DND-41 (cell line): ENCODE measurements at regions not wholly inside any gene's neighbourhood (a gene's known extent, or its start where the extent isn't known, plus 50 kb on each side); places are given as distances from the start of the nearest gene placed in this dataset.

Experiments
- EZH2 ChIP-seq: IDR thresholded peaks from 3 replicates; pipeline ENCODE4 v1.6.1; 2012; ENCODE audit warnings: borderline replicate concordance, low read depth, mild to moderate bottlenecking, moderate library complexity, low read length, inconsistent platforms; ENCODE audit not compliant: severe bottlenecking
- TF ChIP-seq, protein P1 (sequence below): IDR thresholded peaks from 2 replicates; pipeline ENCODE4 v1.5.1; 2012; ENCODE audit warnings: borderline replicate concordance, low read length, moderate library complexity, mild to moderate bottlenecking; ENCODE audit not compliant: poor library complexity, severe bottlenecking; ENCODE audit errors: extremely low read depth

DNA sequence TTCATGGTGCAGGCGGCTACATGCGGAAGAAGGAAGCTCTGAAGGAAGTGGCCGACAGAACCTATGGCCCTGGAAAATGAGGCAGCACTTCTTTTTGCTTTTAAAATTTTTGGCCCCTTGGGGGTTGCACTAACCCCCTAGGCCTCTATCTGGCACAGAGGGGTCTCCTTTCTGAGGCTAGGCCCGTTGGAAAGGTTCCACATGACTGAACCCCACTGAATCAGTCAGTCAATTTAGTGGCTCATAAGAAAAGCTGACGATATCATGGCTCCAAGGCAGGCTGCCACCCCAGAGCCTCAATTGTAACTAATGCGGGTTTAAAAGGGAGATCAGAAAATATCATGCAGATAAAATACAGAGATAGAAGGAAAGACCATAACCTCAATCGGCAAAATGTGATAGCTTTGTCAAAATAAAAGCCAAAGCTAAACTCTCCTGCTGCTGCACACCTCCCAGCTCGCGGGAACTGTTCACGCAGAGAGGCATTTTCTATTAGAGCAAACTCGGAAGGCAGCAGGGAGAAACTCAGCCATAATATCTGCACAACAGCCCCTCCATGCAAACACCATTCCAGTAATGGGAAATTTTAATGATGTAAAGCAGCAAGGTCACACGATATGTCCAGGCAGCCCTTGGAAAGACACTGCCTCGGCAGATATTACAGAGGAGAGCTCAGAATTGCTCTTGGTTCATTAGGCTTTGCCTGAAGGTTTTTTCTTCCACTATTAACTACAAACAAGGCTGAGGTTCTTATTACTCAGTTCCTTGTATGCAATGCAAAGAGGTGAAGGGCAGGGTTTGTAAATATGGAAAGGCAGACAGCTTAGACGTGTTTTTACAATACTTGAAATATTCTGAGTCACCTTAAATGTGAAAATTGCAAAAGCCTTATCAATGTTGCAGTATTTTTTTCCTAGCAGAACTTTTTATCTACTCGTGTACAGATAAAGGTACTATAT lies 200.4 kb upstream of the PMFBP1 start:
- TF ChIP-seq, protein P1, sequence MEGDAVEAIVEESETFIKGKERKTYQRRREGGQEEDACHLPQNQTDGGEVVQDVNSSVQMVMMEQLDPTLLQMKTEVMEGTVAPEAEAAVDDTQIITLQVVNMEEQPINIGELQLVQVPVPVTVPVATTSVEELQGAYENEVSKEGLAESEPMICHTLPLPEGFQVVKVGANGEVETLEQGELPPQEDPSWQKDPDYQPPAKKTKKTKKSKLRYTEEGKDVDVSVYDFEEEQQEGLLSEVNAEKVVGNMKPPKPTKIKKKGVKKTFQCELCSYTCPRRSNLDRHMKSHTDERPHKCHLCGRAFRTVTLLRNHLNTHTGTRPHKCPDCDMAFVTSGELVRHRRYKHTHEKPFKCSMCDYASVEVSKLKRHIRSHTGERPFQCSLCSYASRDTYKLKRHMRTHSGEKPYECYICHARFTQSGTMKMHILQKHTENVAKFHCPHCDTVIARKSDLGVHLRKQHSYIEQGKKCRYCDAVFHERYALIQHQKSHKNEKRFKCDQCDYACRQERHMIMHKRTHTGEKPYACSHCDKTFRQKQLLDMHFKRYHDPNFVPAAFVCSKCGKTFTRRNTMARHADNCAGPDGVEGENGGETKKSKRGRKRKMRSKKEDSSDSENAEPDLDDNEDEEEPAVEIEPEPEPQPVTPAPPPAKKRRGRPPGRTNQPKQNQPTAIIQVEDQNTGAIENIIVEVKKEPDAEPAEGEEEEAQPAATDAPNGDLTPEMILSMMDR, result no peak
- no peak for TF ChIP-seq EZH2
